GM12874 (cell line): ENCODE measurements at regions not wholly inside any gene's neighbourhood (a gene's known extent, or its start where the extent isn't known, plus 50 kb on each side); places are given as distances from the start of the nearest gene placed in this dataset.

ENCODE experiments used
- CTCF ChIP-seq: IDR thresholded peaks from 2 replicates; pipeline ENCODE4 v1.5.1; 2011; ENCODE audit warnings: low read depth, mild to moderate bottlenecking, control low read depth, low read length, moderate library complexity; ENCODE audit not compliant: insufficient read depth

GRCh38 chr4:36012503-36012902 lies 231.8 kb downstream of the ARAP2 start:
- TF ChIP-seq CTCF: no peak

GRCh38 chr4:36013206-36013605 lies 231.1 kb downstream of the ARAP2 start:
- no peak for TF ChIP-seq CTCF
